Cardiac muscle cell (in vitro differentiated cells and primary cell): ENCODE measurements at regions not wholly inside any gene's neighbourhood (a gene's known extent, or its start where the extent isn't known, plus 50 kb on each side); places are given as distances from the start of the nearest gene placed in this dataset.

Source experiments
- DNase-seq, 2 donors: peaks; one replicate each; pipeline versions ENCODE4 v3.0.0 to v3.0.0-alpha.2; 2010 to 2017; ENCODE audit warnings: low read depth in 1 of 2, low spot score in 1 of 2
- H3K27ac ChIP-seq: fragments of 200-600 bp; sonication (generic); 2 replicates; pipeline ENCODE4 v1.5.1; 2016
- H3K27me3 ChIP-seq: fragments of 200-600 bp; sonication (generic); 2 replicates; pipeline ENCODE4 v1.6.0; 2016; ENCODE audit warnings: control low read depth
- H3K36me3 ChIP-seq: fragments of 200-600 bp; sonication (generic); 2 replicates; pipeline ENCODE4 v1.5.1; 2016; ENCODE audit warnings: control low read depth
- H3K4me1 ChIP-seq: fragments of 200-600 bp; sonication (generic); 2 replicates; pipeline ENCODE4 v1.8.1; 2017; ENCODE audit warnings: low read depth, mild to moderate bottlenecking, mixed run types
- H3K4me3 ChIP-seq: fragments of 200-600 bp; sonication (generic); 2 replicates; pipeline ENCODE4 v1.5.1; 2016; ENCODE audit warnings: mild to moderate bottlenecking
- H3K9me3 ChIP-seq: fragments of 200-600 bp; sonication (generic); 2 replicates; pipeline ENCODE4 v1.5.1; 2017; ENCODE audit warnings: low read depth, mild to moderate bottlenecking, control low read depth
- TF ChIP-seq, protein P1 (sequence below): IDR thresholded peaks from 2 replicates; pipeline ENCODE4 v1.5.1; 2012; ENCODE audit warnings: low read depth, mild to moderate bottlenecking, low read length

DNA sequence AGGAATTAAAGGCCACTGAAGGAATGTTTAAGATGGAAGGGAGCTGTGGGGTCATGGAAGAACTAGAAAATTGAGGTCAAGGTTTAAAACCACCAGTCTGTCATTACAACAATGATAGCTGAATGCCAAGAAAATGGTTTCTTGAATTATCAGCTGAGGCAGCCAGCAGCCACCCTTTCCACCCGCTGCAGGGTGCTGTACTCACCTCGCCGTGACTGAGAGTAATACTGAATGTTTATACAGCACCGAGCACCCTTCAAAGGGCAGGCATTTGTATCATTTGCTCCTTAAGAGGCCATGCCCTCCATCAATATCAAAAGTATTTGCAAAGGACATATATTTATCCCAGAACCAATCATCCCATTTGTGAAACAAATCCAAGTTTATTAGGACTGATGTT, 402.8 kb downstream of the VPS13C start:
- DNase-seq: no peak
- TF ChIP-seq, protein P1, sequence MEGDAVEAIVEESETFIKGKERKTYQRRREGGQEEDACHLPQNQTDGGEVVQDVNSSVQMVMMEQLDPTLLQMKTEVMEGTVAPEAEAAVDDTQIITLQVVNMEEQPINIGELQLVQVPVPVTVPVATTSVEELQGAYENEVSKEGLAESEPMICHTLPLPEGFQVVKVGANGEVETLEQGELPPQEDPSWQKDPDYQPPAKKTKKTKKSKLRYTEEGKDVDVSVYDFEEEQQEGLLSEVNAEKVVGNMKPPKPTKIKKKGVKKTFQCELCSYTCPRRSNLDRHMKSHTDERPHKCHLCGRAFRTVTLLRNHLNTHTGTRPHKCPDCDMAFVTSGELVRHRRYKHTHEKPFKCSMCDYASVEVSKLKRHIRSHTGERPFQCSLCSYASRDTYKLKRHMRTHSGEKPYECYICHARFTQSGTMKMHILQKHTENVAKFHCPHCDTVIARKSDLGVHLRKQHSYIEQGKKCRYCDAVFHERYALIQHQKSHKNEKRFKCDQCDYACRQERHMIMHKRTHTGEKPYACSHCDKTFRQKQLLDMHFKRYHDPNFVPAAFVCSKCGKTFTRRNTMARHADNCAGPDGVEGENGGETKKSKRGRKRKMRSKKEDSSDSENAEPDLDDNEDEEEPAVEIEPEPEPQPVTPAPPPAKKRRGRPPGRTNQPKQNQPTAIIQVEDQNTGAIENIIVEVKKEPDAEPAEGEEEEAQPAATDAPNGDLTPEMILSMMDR: no peak
- no peak overlapping the region for H3K4me3 ChIP-seq
- peaks cover 6% of the 10 kb centered on the region for H3K4me1 ChIP-seq
- no peak overlapping the region for H3K27ac ChIP-seq
- no peaks in the 10 kb centered on the region for H3K36me3 ChIP-seq
- no peaks in the 10 kb centered on the region for H3K27me3 ChIP-seq
- H3K9me3 ChIP-seq: no peaks in the 10 kb centered on the region

DNA sequence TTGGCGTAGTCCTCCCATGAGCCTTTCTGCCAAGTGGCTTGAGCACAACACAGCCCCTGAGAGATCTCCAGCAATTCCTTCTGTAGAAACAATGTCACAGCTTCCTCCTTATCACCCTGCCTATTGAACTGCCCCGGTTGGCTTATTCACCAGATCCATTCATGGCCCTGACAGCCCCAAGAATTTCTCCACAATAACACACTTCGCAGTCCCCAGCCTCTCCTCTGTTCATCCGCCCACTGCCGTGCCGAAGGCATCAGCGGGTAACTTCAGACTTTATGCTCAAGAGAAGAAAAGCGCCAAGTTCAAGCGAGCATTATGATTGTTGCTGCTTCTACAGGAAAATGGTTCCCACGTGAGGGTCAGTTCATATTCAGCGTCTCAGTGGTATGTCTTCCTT, 403.9 kb downstream of the VPS13C start:
- Histone ChIP-seq H3K27me3 (no peaks in the 10 kb centered on the region), H3K27ac (no peak overlapping the region), H3K9me3 (no peaks in the 10 kb centered on the region), H3K36me3 (no peaks in the 10 kb centered on the region), H3K4me1 (peaks cover 6% of the 10 kb centered on the region), H3K4me3 (no peak overlapping the region)
- DNase-seq: no peak
- TF ChIP-seq, protein P1: no peak

DNA sequence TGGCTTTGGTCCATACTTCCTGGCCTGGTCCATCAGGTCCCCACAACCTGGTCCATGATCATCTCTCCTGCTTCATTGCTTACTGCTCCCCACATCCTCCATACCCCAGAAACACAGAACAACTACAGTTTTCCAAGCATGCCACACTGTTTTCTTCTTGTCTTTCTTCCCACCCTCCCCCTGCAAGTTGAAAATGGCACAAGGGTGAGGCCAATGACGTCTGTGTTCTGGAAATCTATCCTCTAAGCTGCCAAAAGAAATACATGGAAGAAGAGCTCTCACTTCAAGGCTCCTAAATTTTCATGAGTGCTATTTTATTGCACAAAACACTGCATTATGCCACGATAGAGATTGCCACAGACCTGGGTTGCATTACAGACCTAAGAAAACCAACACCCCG, 404.4 kb downstream of the VPS13C start:
- Histone ChIP-seq H3K36me3 (no peaks in the 10 kb centered on the region), H3K27ac (no peak overlapping the region), H3K4me3 (no peak overlapping the region), H3K27me3 (no peaks in the 10 kb centered on the region), H3K9me3 (no peaks in the 10 kb centered on the region), H3K4me1 (peaks cover 6% of the 10 kb centered on the region)
- no peak for DNase-seq
- TF ChIP-seq, protein P1: no peak

DNA sequence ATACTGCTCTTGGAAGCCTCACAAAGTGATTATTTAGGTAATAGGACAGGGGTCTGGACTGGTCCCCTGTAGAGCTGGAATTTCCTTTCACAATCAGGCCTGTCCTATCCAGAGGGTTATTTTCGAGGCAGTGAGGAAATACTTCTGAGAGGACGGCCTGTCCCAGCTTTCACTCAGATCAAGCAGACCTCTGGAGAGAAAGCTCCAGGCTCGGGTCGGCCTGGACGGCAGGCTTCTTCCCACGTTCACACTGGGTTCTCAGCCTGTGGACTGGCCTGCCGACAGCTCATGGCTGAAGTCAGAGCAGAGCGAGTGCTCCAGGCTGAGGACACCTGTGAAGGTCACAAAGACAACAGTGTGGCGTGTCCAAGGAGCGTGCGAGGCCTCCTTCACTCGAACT, 405.3 kb downstream of the VPS13C start:
- Histone ChIP-seq H3K27ac (no peak overlapping the region), H3K36me3 (no peaks in the 10 kb centered on the region), H3K27me3 (no peaks in the 10 kb centered on the region), H3K4me3 (no peak overlapping the region), H3K9me3 (no peaks in the 10 kb centered on the region), H3K4me1 (peaks cover 6% of the 10 kb centered on the region)
- no peak for DNase-seq
- TF ChIP-seq, protein P1: no peak

DNA sequence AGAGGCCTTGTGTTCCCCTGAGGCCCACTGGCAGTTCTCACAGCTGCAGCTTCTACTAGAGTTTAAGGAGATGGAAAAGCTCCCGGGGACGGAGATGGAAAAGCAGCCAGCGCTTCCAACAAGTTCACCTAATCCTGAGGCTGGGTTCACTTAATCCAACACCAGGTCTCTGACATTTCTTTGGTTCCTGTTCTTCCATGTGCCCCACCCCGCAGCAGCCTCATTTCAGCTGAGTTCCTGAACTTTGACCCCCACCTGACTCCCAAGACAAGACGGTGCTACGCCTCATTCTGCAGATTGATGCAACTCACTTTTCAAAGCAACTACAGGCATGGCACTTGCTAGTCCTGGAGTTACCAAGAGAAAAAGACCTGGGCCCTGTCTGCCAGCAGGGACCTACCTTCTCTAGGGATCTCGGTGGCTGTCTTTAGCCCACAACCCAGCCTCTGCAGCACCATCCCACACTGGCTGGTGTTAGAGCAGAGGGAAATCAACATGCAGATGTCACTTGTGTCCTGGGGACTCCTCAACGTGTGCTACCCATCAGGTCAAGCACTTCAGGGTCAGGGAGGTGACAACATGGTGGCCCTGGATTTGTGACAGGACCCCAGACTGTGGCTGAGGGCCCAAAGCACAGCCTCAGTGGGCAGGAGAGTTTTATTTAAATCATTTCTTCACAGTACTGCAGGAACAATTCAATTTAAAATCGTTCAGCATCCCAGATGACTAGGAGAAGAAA, 406.1 kb downstream of the VPS13C start:
- Histone ChIP-seq H3K9me3 (no peaks in the 10 kb centered on the region), H3K4me1 (peaks cover 6% of the 10 kb centered on the region), H3K4me3 (no peak overlapping the region), H3K27ac (no peak overlapping the region), H3K27me3 (no peaks in the 10 kb centered on the region), H3K36me3 (no peaks in the 10 kb centered on the region)
- TF ChIP-seq, protein P1: no peak
- DNase-seq: no peak
